CD8-positive, alpha-beta memory T cell (primary cell): ENCODE measurements at regions not wholly inside any gene's neighbourhood (a gene's known extent, or its start where the extent isn't known, plus 50 kb on each side); places are given as distances from the start of the nearest gene placed in this dataset.

Experiments
- CTCF ChIA-PET: fragments of 350-600 bp; sonication (Branson Sonifier 250); formaldehyde crosslinking; loops from one replicate; lab custom pipeline; 2021; ENCODE audit warnings: antibody characterized with exemption; lab: Charles Lee
- POLR2A ChIA-PET: fragments of 350-600 bp; sonication (Branson Sonifier 250); formaldehyde crosslinking; loops from one replicate; lab custom pipeline; 2021; ENCODE audit warnings: antibody characterized with exemption; lab: Charles Lee
- DNase-seq, 5 donors: peaks; one replicate each; pipeline versions ENCODE4 v3.0.0 to v3.0.0-alpha.2; 2020 to 2022; ENCODE audit warnings: mixed read lengths in 1 of 5
- H3K27ac ChIP-seq: one replicate; pipeline ENCODE4 v1.7.0; 2013; ENCODE audit warnings: low read depth, mild to moderate bottlenecking, low read length, moderate library complexity
- H3K27me3 ChIP-seq: 2 replicates; pipeline ENCODE4 v1.7.0; 2013; ENCODE audit warnings: low read length, mild to moderate bottlenecking; ENCODE audit not compliant: insufficient read depth, poor library complexity, severe bottlenecking
- H3K36me3 ChIP-seq: 2 replicates; pipeline ENCODE4 v1.7.0; 2013; ENCODE audit warnings: mild to moderate bottlenecking, low read length, moderate library complexity; ENCODE audit not compliant: insufficient read depth
- H3K4me1 ChIP-seq: 2 replicates; pipeline ENCODE4 v1.7.0; 2013; ENCODE audit warnings: mild to moderate bottlenecking, low read length, moderate library complexity; ENCODE audit not compliant: insufficient read depth
- H3K4me3 ChIP-seq: 2 replicates; pipeline ENCODE4 v1.7.0; 2013; ENCODE audit warnings: mild to moderate bottlenecking, low read length
- H3K9me3 ChIP-seq: 2 replicates; pipeline ENCODE4 v1.7.0; 2013; ENCODE audit warnings: mild to moderate bottlenecking, low read length
- H3K27ac Mint-ChIP-seq, 8 donors: one replicate each; pipeline ENCODE4 v1.8.0; 2020 to 2021; ENCODE audit warnings: mixed read lengths in 8 of 8, mild to moderate bottlenecking in 6 of 8, inconsistent platforms in 3 of 8, moderate library complexity in 3 of 8
- H3K27me3 Mint-ChIP-seq, 2 donors: one replicate each; pipeline ENCODE4 v1.8.0; 2020 to 2021; ENCODE audit warnings: mixed read lengths in 2 of 2, mild to moderate bottlenecking in 1 of 2, moderate library complexity in 1 of 2
- H3K36me3 Mint-ChIP-seq, 3 donors: one replicate each; pipeline ENCODE4 v1.8.0; 2020 to 2021; ENCODE audit warnings: mixed read lengths in 3 of 3, inconsistent platforms in 1 of 3, mild to moderate bottlenecking in 1 of 3
- H3K4me1 Mint-ChIP-seq, 3 donors: one replicate each; pipeline ENCODE4 v1.8.0; 2020 to 2021; ENCODE audit warnings: mixed read lengths in 3 of 3, inconsistent platforms in 1 of 3, mild to moderate bottlenecking in 1 of 3
- H3K4me3 Mint-ChIP-seq, 7 donors: one replicate each; pipeline ENCODE4 v1.8.0; 2020 to 2021; ENCODE audit warnings: mixed read lengths in 7 of 7, mild to moderate bottlenecking in 6 of 7, moderate library complexity in 4 of 7, inconsistent platforms in 2 of 7
- H3K9me3 Mint-ChIP-seq, 5 donors: one replicate each; pipeline ENCODE4 v1.8.0; 2020 to 2022; ENCODE audit warnings: mixed read lengths in 5 of 5, mild to moderate bottlenecking in 3 of 5, moderate library complexity in 2 of 5, inconsistent platforms in 1 of 5

DNA sequence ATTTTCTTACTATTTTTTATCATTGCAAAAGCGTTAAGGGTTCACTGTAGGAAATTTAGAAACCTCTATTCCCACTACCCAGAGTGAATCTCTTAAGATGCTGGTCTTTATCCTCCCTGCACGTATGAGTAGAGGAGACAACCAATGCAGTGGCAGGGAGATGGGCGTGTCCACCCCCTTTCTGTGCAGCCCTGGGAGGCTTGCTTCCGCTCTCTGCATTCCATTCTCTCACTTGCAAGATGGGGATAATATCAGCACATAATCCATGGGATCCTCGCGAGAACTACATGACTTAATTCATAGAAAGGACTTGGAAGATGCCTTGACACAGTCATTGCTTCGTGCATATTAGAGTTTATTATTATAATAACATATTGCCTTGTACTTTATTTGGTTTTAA is 196.2 kb downstream of the KLF6 start:
- CTCF ChIA-PET: no interaction called here
- no peaks in the 10 kb centered on the region for H3K36me3 ChIP-seq
- Mint-ChIP-seq H3K9me3 (no peaks in the 10 kb centered on the region), H3K36me3 (no peaks in the 10 kb centered on the region), H3K27me3 (peaks cover 18 to 34% of the 10 kb centered on the region in 2 donors), H3K4me3 (no peak overlapping the region), H3K4me1 (no peaks in the 10 kb centered on the region), H3K27ac (no peak overlapping the region)
- H3K27ac ChIP-seq: no peak overlapping the region
- H3K4me1 ChIP-seq: no peaks in the 10 kb centered on the region
- H3K4me3 ChIP-seq: no peak overlapping the region
- POLR2A ChIA-PET: no interaction called here
- no peaks in the 10 kb centered on the region for H3K27me3 ChIP-seq
- no peak for DNase-seq
- H3K9me3 ChIP-seq: no peaks in the 10 kb centered on the region

DNA sequence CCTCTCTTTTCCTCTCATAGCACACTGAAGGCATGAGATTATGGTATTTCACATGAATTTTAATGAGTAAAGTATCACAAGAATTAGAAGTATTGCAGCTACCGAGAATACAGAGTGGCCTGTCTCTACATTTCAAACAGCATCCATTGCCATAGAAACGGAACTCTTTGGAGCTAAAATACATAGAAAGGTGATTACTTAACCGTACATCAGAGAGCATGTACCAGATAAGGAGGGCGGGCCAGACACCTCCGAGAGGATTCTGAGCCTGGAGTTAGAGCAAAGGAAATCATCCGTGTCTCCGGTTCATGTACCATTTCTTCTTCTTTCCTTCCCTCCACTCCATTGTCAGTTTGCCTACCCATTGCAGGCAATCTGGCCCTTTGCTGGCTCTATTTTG is 196.7 kb downstream of the KLF6 start:
- no peak overlapping the region for H3K4me3 ChIP-seq
- Mint-ChIP-seq H3K27ac (no peak overlapping the region), H3K4me1 (no peaks in the 10 kb centered on the region), H3K36me3 (no peaks in the 10 kb centered on the region), H3K27me3 (peaks cover 18 to 34% of the 10 kb centered on the region in 2 donors), H3K4me3 (no peak overlapping the region), H3K9me3 (no peaks in the 10 kb centered on the region)
- ChIA-PET POLR2A (no interaction called here), CTCF (no interaction called here)
- H3K4me1 ChIP-seq: no peaks in the 10 kb centered on the region
- H3K36me3 ChIP-seq: no peaks in the 10 kb centered on the region
- no peaks in the 10 kb centered on the region for H3K27me3 ChIP-seq
- no peaks in the 10 kb centered on the region for H3K9me3 ChIP-seq
- no peak for DNase-seq
- no peak overlapping the region for H3K27ac ChIP-seq

DNA sequence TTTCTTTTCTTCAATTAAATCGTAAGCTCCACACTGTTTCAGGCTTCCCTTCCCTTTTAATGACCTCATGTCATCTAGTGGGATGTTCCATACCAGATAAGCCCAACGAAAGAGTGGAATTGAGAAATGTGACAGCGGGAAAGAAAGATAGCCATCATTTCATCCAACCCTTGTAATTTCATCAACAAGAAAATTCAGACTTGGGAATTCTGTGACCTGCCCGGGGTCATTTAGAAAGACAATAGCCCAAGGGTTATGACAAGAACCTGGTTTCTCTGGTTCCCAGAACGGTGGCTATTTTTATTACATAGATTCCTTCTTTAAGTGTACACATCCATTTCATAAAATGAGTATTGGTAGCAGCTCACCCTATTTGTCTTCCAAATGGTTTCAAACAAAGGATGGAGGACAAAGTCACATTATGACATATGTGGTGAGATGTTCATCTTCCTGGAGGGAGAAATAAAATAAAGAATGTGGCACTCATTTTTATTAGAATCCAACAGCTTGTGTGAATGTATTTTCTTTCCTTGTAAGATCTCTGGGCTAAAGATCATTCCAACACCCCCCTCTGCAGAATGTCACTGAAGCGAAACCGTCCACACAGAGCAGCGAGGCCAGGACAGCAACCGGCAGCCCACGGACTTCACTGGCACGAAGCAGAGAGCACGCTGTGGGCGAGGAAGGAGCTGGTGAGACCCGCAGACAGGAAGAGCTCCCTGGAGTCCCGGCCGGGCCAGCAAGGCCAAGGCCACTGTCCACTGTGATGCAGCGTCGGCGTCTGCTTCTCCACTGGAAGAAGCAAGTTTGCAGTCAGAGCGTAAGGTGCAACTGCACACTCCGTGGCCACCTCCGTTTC is 199.9 kb downstream of the KLF6 start:
- Mint-ChIP-seq H3K4me3 (no peak overlapping the region), H3K4me1 (no peaks in the 10 kb centered on the region), H3K27me3 (peaks cover 11 to 28% of the 10 kb centered on the region in 2 donors), H3K9me3 (no peaks in the 10 kb centered on the region), H3K27ac (no peak overlapping the region), H3K36me3 (no peaks in the 10 kb centered on the region)
- ChIA-PET CTCF (no interaction called here), POLR2A (interaction anchor here (0.6 kb wide), 1 partner anchor 27 kb away, joined by 10 read pairs; no protein-coding TSS in a partner anchor)
- Histone ChIP-seq H3K27ac (no peak overlapping the region), H3K27me3 (no peaks in the 10 kb centered on the region), H3K36me3 (no peaks in the 10 kb centered on the region), H3K4me3 (no peak overlapping the region), H3K9me3 (no peaks in the 10 kb centered on the region), H3K4me1 (no peaks in the 10 kb centered on the region)
- DNase-seq: no peak

DNA sequence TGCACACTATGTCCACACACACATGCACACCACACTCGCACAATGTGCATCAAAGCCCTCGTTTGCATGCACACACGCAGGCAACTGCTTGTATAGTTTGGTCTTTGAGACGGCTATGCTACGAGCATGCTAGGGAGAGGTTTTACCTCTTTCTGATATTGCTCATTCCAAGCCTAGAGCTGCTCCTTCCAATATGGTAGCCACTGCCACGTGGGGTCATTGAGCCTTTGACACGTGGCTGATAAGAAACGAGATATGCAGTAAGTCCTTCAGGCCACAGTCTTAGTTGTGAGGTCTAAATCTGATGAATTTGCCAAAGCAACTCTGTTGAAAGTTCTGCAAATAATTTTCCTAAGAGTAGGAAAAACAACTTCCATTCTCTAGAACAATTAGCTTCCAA is 204.4 kb downstream of the KLF6 start:
- ChIA-PET POLR2A (no interaction called here), CTCF (no interaction called here)
- no peaks in the 10 kb centered on the region for H3K36me3 Mint-ChIP-seq
- H3K4me3 ChIP-seq: no peak overlapping the region
- peaks cover 3 to 22% of the 10 kb centered on the region in 2 donors for H3K27me3 Mint-ChIP-seq
- H3K27me3 ChIP-seq: no peaks in the 10 kb centered on the region
- no peaks in the 10 kb centered on the region for H3K4me1 ChIP-seq
- no peaks in the 10 kb centered on the region for H3K36me3 ChIP-seq
- H3K4me3 Mint-ChIP-seq: no peak overlapping the region
- H3K27ac Mint-ChIP-seq: no peak overlapping the region
- peaks cover 0 to 9% (median 6%) of the 10 kb centered on the region in 3 donors for H3K4me1 Mint-ChIP-seq
- H3K27ac ChIP-seq: no peak overlapping the region
- no peaks in the 10 kb centered on the region for H3K9me3 ChIP-seq
- DNase-seq: no peak
- no peaks in the 10 kb centered on the region for H3K9me3 Mint-ChIP-seq

DNA sequence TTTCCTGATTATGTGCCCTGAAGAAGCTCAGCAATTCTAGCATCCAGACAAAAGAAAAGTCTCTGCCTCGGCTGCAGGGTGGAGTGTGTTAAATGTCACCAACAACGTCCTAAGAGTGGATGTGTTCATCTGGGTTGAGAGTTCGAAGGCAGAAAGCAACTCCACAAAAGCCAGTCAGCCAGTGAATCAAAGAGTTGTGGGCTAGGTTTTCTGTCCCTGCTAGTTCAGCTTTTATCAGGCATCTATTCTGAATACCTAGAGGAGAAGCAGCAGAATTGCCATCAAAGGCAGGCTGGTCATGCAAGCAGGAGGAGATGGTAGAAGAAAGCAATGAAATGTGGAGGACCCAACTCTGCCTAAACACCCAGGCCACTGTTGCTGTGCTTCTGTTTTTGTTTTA is 205.2 kb downstream of the KLF6 start:
- Mint-ChIP-seq H3K4me1 (peaks cover 0 to 9% (median 6%) of the 10 kb centered on the region in 3 donors), H3K27ac (no peak overlapping the region), H3K27me3 (peaks cover 3 to 21% of the 10 kb centered on the region in 2 donors), H3K4me3 (no peak overlapping the region), H3K36me3 (no peaks in the 10 kb centered on the region), H3K9me3 (no peaks in the 10 kb centered on the region)
- Histone ChIP-seq H3K27ac (no peak overlapping the region), H3K4me3 (no peak overlapping the region), H3K27me3 (no peaks in the 10 kb centered on the region), H3K9me3 (no peaks in the 10 kb centered on the region), H3K4me1 (no peaks in the 10 kb centered on the region), H3K36me3 (no peaks in the 10 kb centered on the region)
- ChIA-PET POLR2A (no interaction called here), CTCF (no interaction called here)
- no peak for DNase-seq

DNA sequence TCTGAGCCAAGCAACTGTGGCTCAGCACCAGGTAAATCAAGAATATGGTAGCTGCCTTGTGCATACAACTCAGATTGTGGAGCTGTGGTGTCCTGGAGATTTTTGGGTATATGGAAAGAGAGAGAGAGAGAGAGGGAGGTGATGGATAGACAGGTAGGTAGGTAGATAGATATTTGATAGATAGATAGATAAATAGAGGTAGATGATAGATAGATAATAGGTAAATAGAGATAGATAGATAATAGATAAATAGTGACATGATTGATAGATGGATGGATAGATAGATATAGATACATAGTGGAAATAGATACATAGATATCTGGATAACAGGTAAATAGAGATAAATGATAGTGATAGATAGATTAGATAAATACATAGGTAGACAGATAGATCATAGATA is 206.3 kb downstream of the KLF6 start:
- no peak for DNase-seq

DNA sequence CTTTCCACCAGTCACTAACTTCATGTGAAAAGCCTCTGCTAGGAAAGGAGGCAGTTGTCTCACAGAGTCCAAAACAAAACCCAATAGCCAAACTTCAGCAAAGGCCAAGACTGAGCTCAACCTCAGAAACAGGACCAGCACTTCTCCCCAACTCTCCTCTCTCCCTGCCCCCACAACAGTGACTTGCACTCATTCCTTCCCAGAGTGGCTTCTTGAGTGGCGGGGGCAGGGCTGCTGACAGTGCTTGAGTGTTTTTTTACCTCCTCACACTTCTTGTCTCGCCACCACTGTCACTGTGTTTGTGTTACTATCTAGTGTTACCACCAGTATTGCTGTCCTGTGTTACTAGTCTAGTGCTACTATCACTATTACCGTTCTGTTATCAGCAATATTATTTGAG is 206.8 kb downstream of the KLF6 start:
- Mint-ChIP-seq H3K27ac (no peak overlapping the region), H3K4me3 (no peak overlapping the region), H3K36me3 (no peaks in the 10 kb centered on the region), H3K27me3 (peaks cover 3 to 16% of the 10 kb centered on the region in 2 donors), H3K9me3 (no peaks in the 10 kb centered on the region), H3K4me1 (peaks cover 0 to 9% (median 6%) of the 10 kb centered on the region in 3 donors)
- ChIA-PET CTCF (no interaction called here), POLR2A (no interaction called here)
- Histone ChIP-seq H3K4me3 (no peak overlapping the region), H3K36me3 (no peaks in the 10 kb centered on the region), H3K27me3 (no peaks in the 10 kb centered on the region), H3K4me1 (no peaks in the 10 kb centered on the region), H3K27ac (no peak overlapping the region), H3K9me3 (no peaks in the 10 kb centered on the region)
- DNase-seq: no peak

More for the DNA sequence above, 206.3 kb downstream of the KLF6 start:
- Mint-ChIP-seq H3K27ac (no peak overlapping the region), H3K27me3 (peaks cover 3 to 16% of the 10 kb centered on the region in 2 donors), H3K4me1 (peaks cover 0 to 9% (median 6%) of the 10 kb centered on the region in 3 donors), H3K9me3 (no peaks in the 10 kb centered on the region), H3K36me3 (no peaks in the 10 kb centered on the region), H3K4me3 (no peak overlapping the region)
- Histone ChIP-seq H3K27me3 (no peaks in the 10 kb centered on the region), H3K36me3 (no peaks in the 10 kb centered on the region), H3K9me3 (no peaks in the 10 kb centered on the region), H3K4me1 (no peaks in the 10 kb centered on the region), H3K4me3 (no peak overlapping the region), H3K27ac (no peak overlapping the region)
- ChIA-PET POLR2A (interaction anchor here (0.5 kb wide), 1 partner anchor 13 kb away, joined by 3 read pairs; no protein-coding TSS in a partner anchor), CTCF (no interaction called here)

DNA sequence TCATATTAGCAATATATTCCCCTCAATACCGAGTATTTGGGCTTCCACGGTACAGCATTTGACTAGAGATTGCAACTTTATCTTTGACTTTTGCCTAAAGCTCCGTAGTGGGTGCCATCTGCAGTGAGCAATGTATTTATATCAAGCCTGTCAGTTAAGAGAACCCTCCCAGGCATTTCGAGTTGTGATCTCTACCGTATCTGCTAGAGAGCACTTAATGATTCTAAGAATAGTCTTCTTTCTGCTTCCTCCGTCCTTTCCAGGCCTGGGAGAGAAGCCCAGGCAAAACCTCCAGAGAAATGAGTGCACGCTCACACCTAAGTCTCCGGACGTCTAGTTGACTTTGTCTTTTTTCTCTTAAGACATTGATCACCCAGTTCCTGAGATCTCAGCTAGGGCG is 210.6 kb downstream of the KLF6 start:
- Mint-ChIP-seq H3K27me3 (peaks cover 8 to 20% of the 10 kb centered on the region in 2 donors), H3K36me3 (peaks cover 0 to 4% (median 0%) of the 10 kb centered on the region in 3 donors), H3K27ac (no peak overlapping the region), H3K4me1 (peaks cover 0 to 4% (median under 1%) of the 10 kb centered on the region in 3 donors), H3K9me3 (no peaks in the 10 kb centered on the region), H3K4me3 (no peak overlapping the region)
- H3K9me3 ChIP-seq: no peaks in the 10 kb centered on the region
- H3K4me3 ChIP-seq: no peak overlapping the region
- ChIA-PET CTCF (interaction anchor here (1.0 to 1.4 kb wide), 2 partner anchors 10 to 24 kb away, joined by 3 to 4 read pairs; no protein-coding TSS in a partner anchor), POLR2A (no interaction called here)
- no peaks in the 10 kb centered on the region for H3K36me3 ChIP-seq
- no peaks in the 10 kb centered on the region for H3K4me1 ChIP-seq
- H3K27ac ChIP-seq: no peak overlapping the region
- no peaks in the 10 kb centered on the region for H3K27me3 ChIP-seq
- no peak for DNase-seq
